BE2C (cell line): ENCODE measurements at regions not wholly inside any gene's neighbourhood (a gene's known extent, or its start where the extent isn't known, plus 50 kb on each side); places are given as distances from the start of the nearest gene placed in this dataset.
A peak's percentile ranks its signal among the peaks of the same experiment; 100 is the strongest.

Experiments used
- DNase-seq: peaks from one replicate; pipeline ENCODE4 v3.0.0-alpha.2; 2020
- H3K27me3 ChIP-seq: fragments of 250-450 bp; sonication (Bioruptor Pico); 2 replicates; pipeline ENCODE4 v1.5.1; 2020; ENCODE audit warnings: mild to moderate bottlenecking
- H3K36me3 ChIP-seq: fragments of 250-450 bp; sonication (Bioruptor Pico); 2 replicates; pipeline ENCODE4 v1.5.1; 2020; ENCODE audit warnings: mild to moderate bottlenecking
- H3K4me1 ChIP-seq: fragments of 250-450 bp; sonication (Bioruptor Pico); 2 replicates; pipeline ENCODE4 v1.5.1; 2020
- H3K4me3 ChIP-seq: 2 replicates; pipeline ENCODE4 v1.5.1; 2011; ENCODE audit warnings: low read depth, low read length
- H3K9me3 ChIP-seq: fragments of 250-450 bp; sonication (Bioruptor Pico); 2 replicates; pipeline ENCODE4 v1.5.1; 2020
- CTCF ChIP-seq: IDR thresholded peaks from 2 replicates; pipeline ENCODE4 v1.5.1; 2012; ENCODE audit warnings: mild to moderate bottlenecking, low read depth, low read length

- Histone ChIP-seq H3K36me3 (no peaks in the 10 kb centered on the region), H3K9me3 (no peaks in the 10 kb centered on the region), H3K4me1 (peaks cover 8% of the 10 kb centered on the region), H3K27me3 (no peaks in the 10 kb centered on the region), H3K4me3 (no peak overlapping the region)
- TF ChIP-seq CTCF = peak; percentile 56
- DNase-seq = peak; percentile 80
Measured at GRCh38 chr12:90253674-90254181, 545.1 kb upstream of the ATP2B1 start.

- no peak overlapping the region for H3K4me3 ChIP-seq
- no peak for DNase-seq
Measured at GRCh38 chr12:90253136-90253535, 544.5 kb upstream of the ATP2B1 start.

GRCh38 chr12:90250766-90251165, 542.1 kb upstream of the ATP2B1 start:
- no peak for DNase-seq
- H3K27me3 ChIP-seq = no peaks in the 10 kb centered on the region
- no peak for TF ChIP-seq CTCF
- H3K36me3 ChIP-seq = no peaks in the 10 kb centered on the region
- H3K4me1 ChIP-seq = peaks cover 8% of the 10 kb centered on the region
- H3K4me3 ChIP-seq = no peak overlapping the region
- H3K9me3 ChIP-seq = no peaks in the 10 kb centered on the region

More at GRCh38 chr12:90253136-90253535, 544.5 kb upstream of the ATP2B1 start:
- H3K36me3 ChIP-seq = no peaks in the 10 kb centered on the region
- H3K4me1 ChIP-seq = peaks cover 8% of the 10 kb centered on the region
- H3K27me3 ChIP-seq = no peaks in the 10 kb centered on the region
- no peaks in the 10 kb centered on the region for H3K9me3 ChIP-seq
- no peak for TF ChIP-seq CTCF

- no peak for DNase-seq
- H3K36me3 ChIP-seq = no peaks in the 10 kb centered on the region
- H3K27me3 ChIP-seq = no peaks in the 10 kb centered on the region
- peaks cover 8% of the 10 kb centered on the region for H3K4me1 ChIP-seq
- H3K9me3 ChIP-seq = no peaks in the 10 kb centered on the region
- TF ChIP-seq CTCF = no peak
- no peak overlapping the region for H3K4me3 ChIP-seq
Measured at GRCh38 chr12:90250042-90250441, 541.4 kb upstream of the ATP2B1 start.

GRCh38 chr12:90246688-90247087, 538.0 kb upstream of the ATP2B1 start:
- DNase-seq = no peak
- no peaks in the 10 kb centered on the region for H3K36me3 ChIP-seq
- H3K9me3 ChIP-seq = no peaks in the 10 kb centered on the region
- TF ChIP-seq CTCF = no peak
- H3K4me3 ChIP-seq = no peak overlapping the region
- no peaks in the 10 kb centered on the region for H3K4me1 ChIP-seq
- no peaks in the 10 kb centered on the region for H3K27me3 ChIP-seq

- Histone ChIP-seq H3K36me3 (no peaks in the 10 kb centered on the region), H3K9me3 (no peaks in the 10 kb centered on the region), H3K4me3 (no peak overlapping the region), H3K4me1 (no peaks in the 10 kb centered on the region), H3K27me3 (no peaks in the 10 kb centered on the region)
- no peak for TF ChIP-seq CTCF
- DNase-seq = no peak
Measured at GRCh38 chr12:90245391-90245790, 536.8 kb upstream of the ATP2B1 start.
